Testis (tissue), 2 donors: ENCODE measurements at regions not wholly inside any gene's neighbourhood (a gene's known extent, or its start where the extent isn't known, plus 50 kb on each side); places are given as distances from the start of the nearest gene placed in this dataset.

Source experiments
- DNase-seq: peaks from one replicate; pipeline ENCODE4 v3.0.0-alpha.2; 2019
- H3K27ac ChIP-seq, 2 donors: fragments of 200-600 bp; sonication (generic); one replicate each; pipeline ENCODE4 v1.5.1; 2019
- H3K27me3 ChIP-seq: fragments of 200-600 bp; sonication (generic); one replicate; pipeline ENCODE4 v1.5.1; 2019
- H3K36me3 ChIP-seq: fragments of 200-600 bp; sonication (generic); one replicate; pipeline ENCODE4 v1.5.1; 2017; ENCODE audit warnings: low read depth; ENCODE audit errors: missing control alignments
- H3K4me1 ChIP-seq: fragments of 200-600 bp; sonication (generic); one replicate; pipeline ENCODE4 v1.5.1; 2019
- H3K4me3 ChIP-seq, 2 donors: fragments of 200-600 bp; sonication (generic); one replicate each; pipeline ENCODE4 v1.5.1; 2017 to 2019
- H3K9me3 ChIP-seq: fragments of 200-600 bp; sonication (generic); one replicate; pipeline ENCODE4 v1.5.1; 2017
- CTCF ChIP-seq, 3 experiments: fragments of 450-650 bp in 2 of 3; fragments of 200-600 bp in 1 of 3; sonication (generic) in 1 of 3; IDR thresholded peaks; one replicate each; pipeline ENCODE4 v1.5.1; 2016 to 2019; ENCODE audit warnings: antibody characterized with exemption in 3 of 3, mild to moderate bottlenecking in 2 of 3, moderate library complexity in 1 of 3
- POLR2A ChIP-seq: fragments of 450-650 bp; IDR thresholded peaks from one replicate; pipeline ENCODE4 v1.6.1; 2017; ENCODE audit warnings: antibody characterized with exemption, mild to moderate bottlenecking, moderate library complexity
- WGBS, 2 donors: methylation state at CpG; one replicate each; pipeline ENCODE4 v1.1.5; 2018; 5-methylcytosine and 5-hydroxymethylcytosine counted together
- intact Hi-C: fragments of 100-400 bp; cut with DNase I; formaldehyde crosslinking; loops from one replicate; pipeline ENCODE4 v1.15.1; 2023; ENCODE audit warnings: low total_unique reads

- Histone ChIP-seq H3K4me1 (no peaks in the 10 kb centered on the region), H3K36me3 (no peaks in the 10 kb centered on the region), H3K27me3 (no peaks in the 10 kb centered on the region), H3K4me3 (no peak overlapping the region), H3K9me3 (no peaks in the 10 kb centered on the region), H3K27ac (no peak overlapping the region)
- WGBS, 2 donors, result 89% methylated on average over 6 of the region's 6 CpGs
- TF ChIP-seq CTCF (IDR thresholded peaks at IDR 0.05) (no peak), POLR2A (no peak)
- intact Hi-C loops, result no loop called here
- DNase-seq, result no peak
Measured at GRCh38 chr2:88827821-88828220, 136.3 kb downstream of the RPIA start.

- no peak for TF ChIP-seq POLR2A
- TF ChIP-seq CTCF (IDR thresholded peaks at IDR 0.05), result no peak
- no peak overlapping the region for H3K4me3 ChIP-seq
- H3K27ac ChIP-seq, result no peak overlapping the region
- H3K9me3 ChIP-seq, result no peaks in the 10 kb centered on the region
- no peak for DNase-seq
- no peaks in the 10 kb centered on the region for H3K27me3 ChIP-seq
- no peaks in the 10 kb centered on the region for H3K4me1 ChIP-seq
- intact Hi-C loops, result no loop called here
- 26 to 71% methylated on average over 4 to 13 of the region's 13 CpGs for WGBS, 2 donors
- H3K36me3 ChIP-seq, result no peaks in the 10 kb centered on the region
Measured at GRCh38 chr2:88828397-88829137, 137.1 kb downstream of the RPIA start.

- Histone ChIP-seq H3K4me3 (no peak overlapping the region), H3K4me1 (no peaks in the 10 kb centered on the region), H3K36me3 (no peaks in the 10 kb centered on the region), H3K27me3 (no peaks in the 10 kb centered on the region), H3K27ac (no peak overlapping the region), H3K9me3 (no peaks in the 10 kb centered on the region)
- TF ChIP-seq CTCF (IDR thresholded peaks at IDR 0.05), result no peak
- no peak for TF ChIP-seq POLR2A
- 66 to 70% methylated on average over 5 of the region's 5 CpGs for whole genome bisulfite sequencing, 2 donors
- DNase-seq, result no peak
- intact Hi-C loops, result no loop called here
Measured at GRCh38 chr2:88829607-88830463, 138.4 kb downstream of the RPIA start.

DNA sequence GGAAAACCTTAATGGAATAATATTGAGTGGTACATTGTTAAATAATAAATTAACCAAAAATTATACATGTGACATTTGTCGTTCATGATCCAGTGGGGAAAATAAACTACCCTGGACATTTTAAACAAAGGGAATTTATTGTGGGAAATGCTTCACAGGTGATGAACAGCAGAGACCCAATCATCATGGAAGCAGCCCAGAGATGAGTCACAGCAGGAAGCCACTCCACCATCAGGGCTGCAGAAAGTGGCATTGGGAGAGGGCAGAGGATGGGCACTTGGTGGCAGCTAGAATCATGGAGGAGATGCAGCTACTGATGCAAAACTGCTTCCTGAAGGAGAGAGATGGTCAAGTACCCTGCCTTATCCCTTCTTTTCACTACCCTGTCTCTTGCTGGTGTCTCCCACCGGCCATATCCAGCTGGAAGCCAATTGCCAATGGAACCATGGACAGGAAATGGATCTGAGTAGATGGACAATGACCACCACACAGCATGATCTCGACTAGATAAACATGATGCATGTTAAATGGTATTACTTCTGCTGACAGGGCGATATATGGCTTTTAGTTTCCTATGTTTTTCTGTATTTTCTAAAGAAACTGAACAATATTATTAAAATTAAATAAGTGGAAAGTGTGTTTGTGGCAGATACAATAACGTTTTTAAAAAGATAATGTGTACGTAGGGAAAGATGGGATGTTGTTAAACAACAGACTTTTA, 139.8 kb downstream of the RPIA start:
- Histone ChIP-seq H3K9me3 (no peaks in the 10 kb centered on the region), H3K27ac (no peak overlapping the region), H3K27me3 (no peaks in the 10 kb centered on the region), H3K4me1 (no peaks in the 10 kb centered on the region), H3K4me3 (no peak overlapping the region), H3K36me3 (no peaks in the 10 kb centered on the region)
- 59 to 63% methylated on average over 6 of the region's 6 CpGs for WGBS, 2 donors
- TF ChIP-seq POLR2A (no peak), CTCF (IDR thresholded peaks at IDR 0.05) (no peak)
- no peak for DNase-seq
- intact Hi-C loops, result no loop called here
